Tongue (tissue), 1 donor: ENCODE measurements at regions not wholly inside any gene's neighbourhood (a gene's known extent, or its start where the extent isn't known, plus 50 kb on each side); places are given as distances from the start of the nearest gene placed in this dataset.

Experiments
- DNase-seq: peaks from one replicate; pipeline ENCODE4 v3.0.0-alpha.2; 2015

- DNase-seq: peak; percentile 72
These were observed 102.6 kb downstream of the MCFD2 start for GRCh38 chr2:46813020-46813415.
